GM23338 (cell line): ENCODE measurements at regions not wholly inside any gene's neighbourhood (a gene's known extent, or its start where the extent isn't known, plus 50 kb on each side); places are given as distances from the start of the nearest gene placed in this dataset.

Source experiments
- ATAC-seq: fragments of 200-7000 bp; cut with Tn5 transposase; 3 replicates; pipeline ENCODE4 v1.9.1; 2020
- DNase-seq: peaks from one replicate; pipeline ENCODE4 v3.0.0-alpha.2; 2015; ENCODE audit warnings: low spot score
- H2AFZ ChIP-seq: fragments of 200-600 bp; sonication (generic); 2 replicates; pipeline ENCODE4 v1.8.0; 2016; ENCODE audit warnings: antibody characterized with exemption, mild to moderate bottlenecking, moderate library complexity
- H3F3A ChIP-seq: fragments of 200-600 bp; sonication (generic); replicated peaks from 2 replicates; pipeline ENCODE4 v1.8.0; 2017; ENCODE audit warnings: antibody characterized with exemption, mixed run types, low read depth
- H3K27ac ChIP-seq: fragments of 200-600 bp; sonication (generic); 2 replicates; pipeline ENCODE4 v1.6.1; 2016; ENCODE audit warnings: low read depth
- H3K27me3 ChIP-seq: fragments of 200-600 bp; sonication (generic); 2 replicates; pipeline ENCODE4 v1.8.0; 2016; ENCODE audit warnings: mild to moderate bottlenecking, mixed run types, moderate library complexity; ENCODE audit not compliant: insufficient read depth
- H3K36me3 ChIP-seq: fragments of 200-600 bp; sonication (generic); 2 replicates; pipeline ENCODE4 v1.8.0; 2016; ENCODE audit warnings: mild to moderate bottlenecking; ENCODE audit not compliant: insufficient read depth
- H3K4me1 ChIP-seq: fragments of 200-600 bp; sonication (generic); 2 replicates; pipeline ENCODE4 v1.8.0; 2016; ENCODE audit warnings: mild to moderate bottlenecking, moderate library complexity; ENCODE audit not compliant: insufficient read depth
- H3K4me2 ChIP-seq: fragments of 200-600 bp; sonication (generic); 2 replicates; pipeline ENCODE4 v1.7.1; 2017; ENCODE audit warnings: mixed run types
- H3K4me3 ChIP-seq: fragments of 200-600 bp; sonication (generic); 2 replicates; pipeline ENCODE4 v1.6.1; 2016; ENCODE audit warnings: mixed run types
- H3K79me2 ChIP-seq: fragments of 200-600 bp; sonication (generic); replicated peaks from 2 replicates; pipeline ENCODE4 v1.8.0; 2017; ENCODE audit warnings: mild to moderate bottlenecking; ENCODE audit not compliant: insufficient read depth
- H3K9me2 ChIP-seq: fragments of 200-600 bp; sonication (generic); 2 replicates; pipeline ENCODE4 v1.8.0; 2017; ENCODE audit not compliant: insufficient read depth
- H4K20me1 ChIP-seq: fragments of 200-600 bp; sonication (generic); replicated peaks from 2 replicates; pipeline ENCODE4 v1.8.0; 2017; ENCODE audit warnings: mild to moderate bottlenecking; ENCODE audit not compliant: insufficient read depth
- H3K27ac Mint-ChIP-seq: 2 replicates; pipeline ENCODE4 v1.8.0; 2020; ENCODE audit warnings: inconsistent platforms, mild to moderate bottlenecking, moderate library complexity, mixed read lengths
- H3K27me3 Mint-ChIP-seq: 3 replicates; pipeline ENCODE4 v1.8.0; 2022; ENCODE audit warnings: low read depth, mild to moderate bottlenecking, moderate library complexity, mixed read lengths, inconsistent platforms; ENCODE audit not compliant: insufficient read depth, poor library complexity
- H3K36me3 Mint-ChIP-seq: 3 replicates; pipeline ENCODE4 v1.8.0; 2021; ENCODE audit warnings: low read depth, mild to moderate bottlenecking, inconsistent platforms, moderate library complexity, mixed read lengths
- H3K4me1 Mint-ChIP-seq: 3 replicates; pipeline ENCODE4 v1.8.0; 2020; ENCODE audit warnings: mild to moderate bottlenecking, inconsistent platforms, mixed read lengths
- H3K4me3 Mint-ChIP-seq: 3 replicates; pipeline ENCODE4 v1.8.0; 2021; ENCODE audit warnings: moderate library complexity, mild to moderate bottlenecking, inconsistent platforms, mixed read lengths
- H3K9me3 Mint-ChIP-seq: 3 replicates; pipeline ENCODE4 v1.8.0; 2020; ENCODE audit warnings: moderate library complexity, mild to moderate bottlenecking, inconsistent platforms, mixed read lengths
- CREB1 ChIP-seq: fragments of 250-450 bp; sonication (Bioruptor Pico); IDR thresholded peaks from 2 replicates; pipeline ENCODE4 v1.5.0; 2020; ENCODE audit warnings: low read depth, mild to moderate bottlenecking, moderate library complexity
- EZH2 ChIP-seq: fragments of 200-600 bp; sonication (generic); IDR thresholded peaks from one replicate; pipeline ENCODE4 v1.8.0; 2017; ENCODE audit warnings: antibody characterized with exemption, mild to moderate bottlenecking, low read depth; ENCODE audit not compliant: unreplicated experiment
- EZH2phosphoT487 ChIP-seq: fragments of 200-600 bp; sonication (generic); IDR thresholded peaks from one replicate; pipeline ENCODE4 v1.8.1; 2018; ENCODE audit warnings: antibody characterized with exemption; ENCODE audit not compliant: unreplicated experiment
- JUNB ChIP-seq: IDR thresholded peaks from one replicate; pipeline ENCODE4 v1.6.1; 2016; ENCODE audit warnings: antibody characterized with exemption; ENCODE audit not compliant: unreplicated experiment
- NANOG ChIP-seq: IDR thresholded peaks from 2 replicates; pipeline ENCODE4 v1.6.1; 2016; ENCODE audit warnings: antibody characterized with exemption, borderline replicate concordance
- POLR2AphosphoS5 ChIP-seq: IDR thresholded peaks from 2 replicates; pipeline ENCODE4 v1.6.1; 2016; ENCODE audit warnings: antibody characterized with exemption, low read depth
- STAT1 ChIP-seq: IDR thresholded peaks from one replicate; pipeline ENCODE4 v1.6.1; 2016; ENCODE audit warnings: antibody characterized with exemption; ENCODE audit not compliant: unreplicated experiment
- ZNF114 ChIP-seq: fragments of 250-450 bp; sonication (Bioruptor Pico); IDR thresholded peaks from 2 replicates; pipeline ENCODE4 v1.5.0; 2020; ENCODE audit warnings: mild to moderate bottlenecking, moderate library complexity
- ZNF331 ChIP-seq: fragments of 250-450 bp; sonication (Bioruptor Pico); IDR thresholded peaks from 2 replicates; pipeline ENCODE4 v1.5.0; 2020; ENCODE audit warnings: low read depth, mild to moderate bottlenecking, moderate library complexity
- TF ChIP-seq, protein P1 (sequence below): IDR thresholded peaks from one replicate; pipeline ENCODE4 v1.6.1; 2018; ENCODE audit warnings: antibody characterized with exemption; ENCODE audit not compliant: unreplicated experiment
- TF ChIP-seq, protein P2 (sequence below), 2 experiments: fragments of 200-600 bp in 1 of 2; sonication (generic) in 1 of 2; conservative IDR thresholded peaks; 2 replicates each; pipeline versions ENCODE4 v1.5.1 to v1.6.1; 2016 to 2017; ENCODE audit warnings: antibody characterized with exemption in 2 of 2, low read depth in 2 of 2, mild to moderate bottlenecking in 2 of 2, moderate library complexity in 1 of 2
- TF ChIP-seq, protein P3 (sequence below): fragments of 250-450 bp; sonication (Bioruptor Pico); IDR thresholded peaks from 2 replicates; pipeline ENCODE4 v1.5.0; 2020; ENCODE audit warnings: mild to moderate bottlenecking, moderate library complexity
- TF ChIP-seq, protein P4 (sequence below): IDR thresholded peaks from 2 replicates; pipeline ENCODE4 v1.6.1; 2016; ENCODE audit warnings: antibody characterized with exemption

DNA sequence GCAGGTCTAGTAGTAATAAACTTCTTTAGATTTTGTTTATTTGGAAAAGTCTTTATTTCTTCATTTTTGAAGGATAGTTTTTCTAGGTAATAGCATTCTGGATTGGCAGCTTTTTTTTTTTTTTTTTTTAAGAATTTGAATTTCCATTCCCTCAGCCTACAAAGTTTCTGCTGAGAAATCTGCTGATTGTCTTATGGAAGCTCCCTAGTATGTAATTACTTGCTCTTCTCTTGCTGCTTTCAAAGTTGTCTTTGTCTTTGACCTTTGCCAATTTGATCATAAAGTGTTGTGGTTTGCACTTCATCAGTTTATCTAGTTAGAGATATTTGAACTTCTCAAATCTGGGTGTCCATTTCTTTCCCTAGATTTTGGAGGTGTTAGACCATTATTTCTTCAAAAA lies 82.2 kb upstream of the GMDS start:
- H3K9me2 ChIP-seq, result no peaks in the 10 kb centered on the region
- no peak overlapping the region for H3K4me3 ChIP-seq
- no peaks in the 10 kb centered on the region for H3F3A ChIP-seq
- no peaks in the 10 kb centered on the region for H3K4me1 ChIP-seq
- no peak overlapping the region for H3K27ac ChIP-seq
- no peaks in the 10 kb centered on the region for H3K27me3 ChIP-seq
- DNase-seq (no peak), ATAC-seq (no peak)
- H2AFZ ChIP-seq, result no peak overlapping the region
- H3K79me2 ChIP-seq, result no peaks in the 10 kb centered on the region
- Mint-ChIP-seq H3K36me3 (peaks cover 53% of the 10 kb centered on the region), H3K4me1 (no peaks in the 10 kb centered on the region), H3K27ac (no peak overlapping the region), H3K27me3 (peaks cover 1% of the 10 kb centered on the region), H3K9me3 (peaks cover 68% of the 10 kb centered on the region), H3K4me3 (no peak overlapping the region)
- peaks cover 18% of the 10 kb centered on the region for H3K36me3 ChIP-seq
- no peaks in the 10 kb centered on the region for H4K20me1 ChIP-seq
- TF ChIP-seq, protein P1, sequence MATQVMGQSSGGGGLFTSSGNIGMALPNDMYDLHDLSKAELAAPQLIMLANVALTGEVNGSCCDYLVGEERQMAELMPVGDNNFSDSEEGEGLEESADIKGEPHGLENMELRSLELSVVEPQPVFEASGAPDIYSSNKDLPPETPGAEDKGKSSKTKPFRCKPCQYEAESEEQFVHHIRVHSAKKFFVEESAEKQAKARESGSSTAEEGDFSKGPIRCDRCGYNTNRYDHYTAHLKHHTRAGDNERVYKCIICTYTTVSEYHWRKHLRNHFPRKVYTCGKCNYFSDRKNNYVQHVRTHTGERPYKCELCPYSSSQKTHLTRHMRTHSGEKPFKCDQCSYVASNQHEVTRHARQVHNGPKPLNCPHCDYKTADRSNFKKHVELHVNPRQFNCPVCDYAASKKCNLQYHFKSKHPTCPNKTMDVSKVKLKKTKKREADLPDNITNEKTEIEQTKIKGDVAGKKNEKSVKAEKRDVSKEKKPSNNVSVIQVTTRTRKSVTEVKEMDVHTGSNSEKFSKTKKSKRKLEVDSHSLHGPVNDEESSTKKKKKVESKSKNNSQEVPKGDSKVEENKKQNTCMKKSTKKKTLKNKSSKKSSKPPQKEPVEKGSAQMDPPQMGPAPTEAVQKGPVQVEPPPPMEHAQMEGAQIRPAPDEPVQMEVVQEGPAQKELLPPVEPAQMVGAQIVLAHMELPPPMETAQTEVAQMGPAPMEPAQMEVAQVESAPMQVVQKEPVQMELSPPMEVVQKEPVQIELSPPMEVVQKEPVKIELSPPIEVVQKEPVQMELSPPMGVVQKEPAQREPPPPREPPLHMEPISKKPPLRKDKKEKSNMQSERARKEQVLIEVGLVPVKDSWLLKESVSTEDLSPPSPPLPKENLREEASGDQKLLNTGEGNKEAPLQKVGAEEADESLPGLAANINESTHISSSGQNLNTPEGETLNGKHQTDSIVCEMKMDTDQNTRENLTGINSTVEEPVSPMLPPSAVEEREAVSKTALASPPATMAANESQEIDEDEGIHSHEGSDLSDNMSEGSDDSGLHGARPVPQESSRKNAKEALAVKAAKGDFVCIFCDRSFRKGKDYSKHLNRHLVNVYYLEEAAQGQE, result no peak
- TF ChIP-seq JUNB, result no peak
- TF ChIP-seq CREB1 (CRISPR knock-in tag), result no peak
- TF ChIP-seq ZNF114 (CRISPR knock-in tag), result no peak
- TF ChIP-seq, protein P2, sequence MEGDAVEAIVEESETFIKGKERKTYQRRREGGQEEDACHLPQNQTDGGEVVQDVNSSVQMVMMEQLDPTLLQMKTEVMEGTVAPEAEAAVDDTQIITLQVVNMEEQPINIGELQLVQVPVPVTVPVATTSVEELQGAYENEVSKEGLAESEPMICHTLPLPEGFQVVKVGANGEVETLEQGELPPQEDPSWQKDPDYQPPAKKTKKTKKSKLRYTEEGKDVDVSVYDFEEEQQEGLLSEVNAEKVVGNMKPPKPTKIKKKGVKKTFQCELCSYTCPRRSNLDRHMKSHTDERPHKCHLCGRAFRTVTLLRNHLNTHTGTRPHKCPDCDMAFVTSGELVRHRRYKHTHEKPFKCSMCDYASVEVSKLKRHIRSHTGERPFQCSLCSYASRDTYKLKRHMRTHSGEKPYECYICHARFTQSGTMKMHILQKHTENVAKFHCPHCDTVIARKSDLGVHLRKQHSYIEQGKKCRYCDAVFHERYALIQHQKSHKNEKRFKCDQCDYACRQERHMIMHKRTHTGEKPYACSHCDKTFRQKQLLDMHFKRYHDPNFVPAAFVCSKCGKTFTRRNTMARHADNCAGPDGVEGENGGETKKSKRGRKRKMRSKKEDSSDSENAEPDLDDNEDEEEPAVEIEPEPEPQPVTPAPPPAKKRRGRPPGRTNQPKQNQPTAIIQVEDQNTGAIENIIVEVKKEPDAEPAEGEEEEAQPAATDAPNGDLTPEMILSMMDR (conservative IDR thresholded peaks at IDR 0.05; ENCODE audit: low read depth in 2 of 2), result no peak
- TF ChIP-seq EZH2, result no peak
- TF ChIP-seq NANOG, result no peak
- TF ChIP-seq, protein P3, sequence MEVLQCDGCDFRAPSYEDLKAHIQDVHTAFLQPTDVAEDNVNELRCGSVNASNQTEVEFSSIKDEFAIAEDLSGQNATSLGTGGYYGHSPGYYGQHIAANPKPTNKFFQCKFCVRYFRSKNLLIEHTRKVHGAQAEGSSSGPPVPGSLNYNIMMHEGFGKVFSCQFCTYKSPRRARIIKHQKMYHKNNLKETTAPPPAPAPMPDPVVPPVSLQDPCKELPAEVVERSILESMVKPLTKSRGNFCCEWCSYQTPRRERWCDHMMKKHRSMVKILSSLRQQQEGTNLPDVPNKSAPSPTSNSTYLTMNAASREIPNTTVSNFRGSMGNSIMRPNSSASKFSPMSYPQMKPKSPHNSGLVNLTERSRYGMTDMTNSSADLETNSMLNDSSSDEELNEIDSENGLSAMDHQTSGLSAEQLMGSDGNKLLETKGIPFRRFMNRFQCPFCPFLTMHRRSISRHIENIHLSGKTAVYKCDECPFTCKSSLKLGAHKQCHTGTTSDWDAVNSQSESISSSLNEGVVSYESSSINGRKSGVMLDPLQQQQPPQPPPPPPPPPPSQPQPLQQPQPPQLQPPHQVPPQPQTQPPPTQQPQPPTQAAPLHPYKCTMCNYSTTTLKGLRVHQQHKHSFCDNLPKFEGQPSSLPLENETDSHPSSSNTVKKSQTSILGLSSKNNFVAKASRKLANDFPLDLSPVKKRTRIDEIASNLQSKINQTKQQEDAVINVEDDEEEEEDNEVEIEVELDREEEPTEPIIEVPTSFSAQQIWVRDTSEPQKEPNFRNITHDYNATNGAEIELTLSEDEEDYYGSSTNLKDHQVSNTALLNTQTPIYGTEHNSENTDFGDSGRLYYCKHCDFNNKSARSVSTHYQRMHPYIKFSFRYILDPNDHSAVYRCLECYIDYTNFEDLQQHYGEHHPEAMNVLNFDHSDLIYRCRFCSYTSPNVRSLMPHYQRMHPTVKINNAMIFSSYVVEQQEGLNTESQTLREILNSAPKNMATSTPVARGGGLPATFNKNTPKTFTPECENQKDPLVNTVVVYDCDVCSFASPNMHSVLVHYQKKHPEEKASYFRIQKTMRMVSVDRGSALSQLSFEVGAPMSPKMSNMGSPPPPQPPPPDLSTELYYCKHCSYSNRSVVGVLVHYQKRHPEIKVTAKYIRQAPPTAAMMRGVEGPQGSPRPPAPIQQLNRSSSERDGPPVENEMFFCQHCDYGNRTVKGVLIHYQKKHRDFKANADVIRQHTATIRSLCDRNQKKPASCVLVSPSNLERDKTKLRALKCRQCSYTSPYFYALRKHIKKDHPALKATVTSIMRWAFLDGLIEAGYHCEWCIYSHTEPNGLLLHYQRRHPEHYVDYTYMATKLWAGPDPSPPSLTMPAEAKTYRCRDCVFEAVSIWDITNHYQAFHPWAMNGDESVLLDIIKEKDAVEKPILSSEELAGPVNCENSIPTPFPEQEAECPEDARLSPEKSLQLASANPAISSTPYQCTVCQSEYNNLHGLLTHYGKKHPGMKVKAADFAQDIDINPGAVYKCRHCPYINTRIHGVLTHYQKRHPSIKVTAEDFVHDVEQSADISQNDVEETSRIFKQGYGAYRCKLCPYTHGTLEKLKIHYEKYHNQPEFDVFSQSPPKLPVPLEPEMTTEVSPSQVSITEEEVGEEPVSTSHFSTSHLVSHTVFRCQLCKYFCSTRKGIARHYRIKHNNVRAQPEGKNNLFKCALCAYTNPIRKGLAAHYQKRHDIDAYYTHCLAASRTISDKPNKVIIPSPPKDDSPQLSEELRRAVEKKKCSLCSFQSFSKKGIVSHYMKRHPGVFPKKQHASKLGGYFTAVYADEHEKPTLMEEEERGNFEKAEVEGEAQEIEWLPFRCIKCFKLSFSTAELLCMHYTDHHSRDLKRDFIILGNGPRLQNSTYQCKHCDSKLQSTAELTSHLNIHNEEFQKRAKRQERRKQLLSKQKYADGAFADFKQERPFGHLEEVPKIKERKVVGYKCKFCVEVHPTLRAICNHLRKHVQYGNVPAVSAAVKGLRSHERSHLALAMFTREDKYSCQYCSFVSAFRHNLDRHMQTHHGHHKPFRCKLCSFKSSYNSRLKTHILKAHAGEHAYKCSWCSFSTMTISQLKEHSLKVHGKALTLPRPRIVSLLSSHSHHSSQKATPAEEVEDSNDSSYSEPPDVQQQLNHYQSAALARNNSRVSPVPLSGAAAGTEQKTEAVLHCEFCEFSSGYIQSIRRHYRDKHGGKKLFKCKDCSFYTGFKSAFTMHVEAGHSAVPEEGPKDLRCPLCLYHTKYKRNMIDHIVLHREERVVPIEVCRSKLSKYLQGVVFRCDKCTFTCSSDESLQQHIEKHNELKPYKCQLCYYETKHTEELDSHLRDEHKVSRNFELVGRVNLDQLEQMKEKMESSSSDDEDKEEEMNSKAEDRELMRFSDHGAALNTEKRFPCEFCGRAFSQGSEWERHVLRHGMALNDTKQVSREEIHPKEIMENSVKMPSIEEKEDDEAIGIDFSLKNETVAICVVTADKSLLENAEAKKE (CRISPR knock-in tag), result no peak
- TF ChIP-seq STAT1, result no peak
- TF ChIP-seq, protein P4, sequence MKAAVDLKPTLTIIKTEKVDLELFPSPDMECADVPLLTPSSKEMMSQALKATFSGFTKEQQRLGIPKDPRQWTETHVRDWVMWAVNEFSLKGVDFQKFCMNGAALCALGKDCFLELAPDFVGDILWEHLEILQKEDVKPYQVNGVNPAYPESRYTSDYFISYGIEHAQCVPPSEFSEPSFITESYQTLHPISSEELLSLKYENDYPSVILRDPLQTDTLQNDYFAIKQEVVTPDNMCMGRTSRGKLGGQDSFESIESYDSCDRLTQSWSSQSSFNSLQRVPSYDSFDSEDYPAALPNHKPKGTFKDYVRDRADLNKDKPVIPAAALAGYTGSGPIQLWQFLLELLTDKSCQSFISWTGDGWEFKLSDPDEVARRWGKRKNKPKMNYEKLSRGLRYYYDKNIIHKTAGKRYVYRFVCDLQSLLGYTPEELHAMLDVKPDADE, result no peak
- TF ChIP-seq EZH2phosphoT487, result no peak
- no peak for TF ChIP-seq POLR2AphosphoS5
- TF ChIP-seq ZNF331 (CRISPR knock-in tag), result no peak
- no peak overlapping the region for H3K4me2 ChIP-seq
